ENCODE measurements at regions not wholly inside any gene's neighbourhood (a gene's known extent, or its start where the extent isn't known, plus 50 kb on each side); places are given as distances from the start of the nearest gene placed in this dataset.

GRCh38 chr13:100855151-100855550 lies 180.6 kb upstream of the TMTC4 start:
- Histone ChIP-seq H3K4ac (ENCODE audit: low read depth, low read length) (no peak overlapping the region), H3K27me3 (ENCODE audit: insufficient read depth, low read length) (no peaks in the 10 kb centered on the region), H4K8ac (ENCODE audit: low read depth, low read length) (no peak overlapping the region), H3K18ac (ENCODE audit: low read length) (no peak overlapping the region), H3K9me3 (ENCODE audit: insufficient read depth, low read depth, low read length) (no peaks in the 10 kb centered on the region), H4K12ac (ENCODE audit: low read depth, low read length) (no peak overlapping the region), H2BK12ac (ENCODE audit: low read length) (no peak overlapping the region), H3K27ac (ENCODE audit: low read depth, low read length) (no peak overlapping the region), H4K91ac (ENCODE audit: low read depth, low read length) (no peak overlapping the region), H2BK120ac (ENCODE audit: insufficient read depth, low read length, poor library complexity) (no peak overlapping the region), H3K79me1 (ENCODE audit: low read length) (no peaks in the 10 kb centered on the region), H2BK5ac (ENCODE audit: low read depth, low read length, poor library complexity) (no peak overlapping the region), H3K79me2 (ENCODE audit: control insufficient read depth, insufficient read depth, low read length, poor library complexity) (no peaks in the 10 kb centered on the region), H3K4me2 (ENCODE audit: low read length) (no peak overlapping the region), H3K4me3 (ENCODE audit: low read depth, low read length) (peak overlapping the region; percentile 32), H2AK5ac (ENCODE audit: low read length) (no peak overlapping the region), H3K4me1 (ENCODE audit: control insufficient read depth in 1 of 2, insufficient read depth in 2 of 2, low read length in 2 of 2) (no peaks in the 10 kb centered on the region), H3K14ac (ENCODE audit: low read length) (no peak overlapping the region), H3K23ac (ENCODE audit: low read length) (no peak overlapping the region), H2AFZ (ENCODE audit: insufficient read depth, low read length, poor library complexity) (no peak overlapping the region), H3K36me3 (ENCODE audit: control insufficient read depth in 1 of 2, insufficient read depth in 2 of 2, low read length in 2 of 2) (no peaks in the 10 kb centered on the region), H3K9ac (ENCODE audit: low read length) (no peak overlapping the region)
- no peak for DNase-seq
- no CpG with 5 or more reads among the region's 4 CpGs for WGBS (ENCODE audit: extremely low coverage, insufficient coverage, insufficient read length)

DNA sequence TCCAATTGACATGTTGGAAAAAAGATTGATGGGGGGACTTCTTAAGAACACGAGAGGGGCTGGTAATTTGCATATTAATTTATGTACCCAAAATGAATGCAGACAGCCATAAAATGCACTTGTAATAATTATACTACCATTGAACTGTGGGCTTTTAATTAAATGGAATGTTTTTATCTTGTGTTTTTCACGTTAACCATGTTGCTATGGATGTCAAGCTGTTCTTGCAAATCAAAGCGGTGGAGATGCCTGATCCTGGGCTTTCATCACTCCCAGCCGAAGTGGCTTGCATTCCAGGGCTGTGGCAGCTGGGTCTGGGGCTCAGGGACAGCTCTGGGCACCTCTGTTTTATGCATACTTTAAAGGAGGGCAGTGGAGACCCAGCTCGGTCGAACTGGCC lies 179.4 kb upstream of the TMTC4 start:
- Histone ChIP-seq H3K18ac (ENCODE audit: low read length) (no peak overlapping the region), H3K36me3 (ENCODE audit: control insufficient read depth in 1 of 2, insufficient read depth in 2 of 2, low read length in 2 of 2) (no peaks in the 10 kb centered on the region), H3K23ac (ENCODE audit: low read length) (no peak overlapping the region), H3K79me1 (ENCODE audit: low read length) (no peaks in the 10 kb centered on the region), H2BK12ac (ENCODE audit: low read length) (no peak overlapping the region), H3K14ac (ENCODE audit: low read length) (no peak overlapping the region), H4K12ac (ENCODE audit: low read depth, low read length) (no peak overlapping the region), H3K27me3 (ENCODE audit: insufficient read depth, low read length) (no peaks in the 10 kb centered on the region), H3K4me2 (ENCODE audit: low read length) (no peak overlapping the region), H2AK5ac (ENCODE audit: low read length) (no peak overlapping the region), H3K27ac (ENCODE audit: low read depth, low read length) (no peak overlapping the region), H3K79me2 (ENCODE audit: control insufficient read depth, insufficient read depth, low read length, poor library complexity) (no peaks in the 10 kb centered on the region), H2AFZ (ENCODE audit: insufficient read depth, low read length, poor library complexity) (no peak overlapping the region), H4K8ac (ENCODE audit: low read depth, low read length) (no peak overlapping the region), H4K91ac (ENCODE audit: low read depth, low read length) (no peak overlapping the region), H3K4ac (ENCODE audit: low read depth, low read length) (no peak overlapping the region), H2BK120ac (ENCODE audit: insufficient read depth, low read length, poor library complexity) (no peak overlapping the region), H3K9me3 (ENCODE audit: insufficient read depth, low read depth, low read length) (no peaks in the 10 kb centered on the region), H3K4me1 (ENCODE audit: control insufficient read depth in 1 of 2, insufficient read depth in 2 of 2, low read length in 2 of 2) (no peaks in the 10 kb centered on the region), H3K4me3 (ENCODE audit: low read depth, low read length) (no peak overlapping the region), H3K9ac (ENCODE audit: low read length) (no peak overlapping the region), H2BK5ac (ENCODE audit: low read depth, low read length, poor library complexity) (no peak overlapping the region)
- WGBS (ENCODE audit: extremely low coverage, insufficient coverage, insufficient read length), result no CpG with 5 or more reads among the region's 6 CpGs
- DNase-seq, result no peak

DNA sequence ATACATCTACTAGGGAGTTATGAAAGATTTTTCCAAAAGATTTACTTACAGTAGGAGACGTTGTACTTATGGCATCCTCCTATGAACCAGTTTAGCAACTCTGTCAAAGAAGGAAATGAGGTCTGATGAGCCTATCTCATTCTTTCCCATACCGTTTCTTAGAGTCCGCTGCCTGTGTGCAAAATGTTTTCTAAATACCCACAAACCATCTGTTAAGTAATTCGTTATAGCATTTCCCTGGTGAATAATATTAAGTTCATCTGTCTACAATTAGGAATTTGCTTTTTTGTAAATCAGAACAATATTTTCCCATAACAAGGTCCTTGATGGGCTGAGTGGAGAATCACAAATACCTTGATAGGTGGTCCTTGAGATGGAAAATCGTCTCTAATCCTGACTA lies 178.8 kb upstream of the TMTC4 start:
- no peak overlapping the region for H3K4me3 ChIP-seq (ENCODE audit: low read depth, low read length)
- H2BK5ac ChIP-seq (ENCODE audit: low read depth, low read length, poor library complexity), result no peak overlapping the region
- no peak overlapping the region for H3K14ac ChIP-seq (ENCODE audit: low read length)
- H3K79me2 ChIP-seq (ENCODE audit: control insufficient read depth, insufficient read depth, low read length, poor library complexity), result no peaks in the 10 kb centered on the region
- no peak overlapping the region for H2BK12ac ChIP-seq (ENCODE audit: low read length)
- H3K9ac ChIP-seq (ENCODE audit: low read length), result no peak overlapping the region
- no CpG with 5 or more reads among the region's 5 CpGs for whole genome bisulfite sequencing (ENCODE audit: extremely low coverage, insufficient coverage, insufficient read length)
- no peaks in the 10 kb centered on the region for H3K9me3 ChIP-seq (ENCODE audit: insufficient read depth, low read depth, low read length)
- no peak overlapping the region for H2AK5ac ChIP-seq (ENCODE audit: low read length)
- H4K8ac ChIP-seq (ENCODE audit: low read depth, low read length), result no peak overlapping the region
- H3K4ac ChIP-seq (ENCODE audit: low read depth, low read length), result no peak overlapping the region
- no peak overlapping the region for H4K12ac ChIP-seq (ENCODE audit: low read depth, low read length)
- no peaks in the 10 kb centered on the region for H3K36me3 ChIP-seq (ENCODE audit: control insufficient read depth in 1 of 2, insufficient read depth in 2 of 2, low read length in 2 of 2)
- no peak overlapping the region for H2AFZ ChIP-seq (ENCODE audit: insufficient read depth, low read length, poor library complexity)
- DNase-seq, result peak in 1 of 2 donors; percentile 52
- no peak overlapping the region for H3K27ac ChIP-seq (ENCODE audit: low read depth, low read length)
- no peaks in the 10 kb centered on the region for H3K27me3 ChIP-seq (ENCODE audit: insufficient read depth, low read length)
- H4K91ac ChIP-seq (ENCODE audit: low read depth, low read length), result no peak overlapping the region
- no peaks in the 10 kb centered on the region for H3K79me1 ChIP-seq (ENCODE audit: low read length)
- H3K4me1 ChIP-seq (ENCODE audit: control insufficient read depth in 1 of 2, insufficient read depth in 2 of 2, low read length in 2 of 2), result no peaks in the 10 kb centered on the region
- H3K18ac ChIP-seq (ENCODE audit: low read length), result no peak overlapping the region
- H3K23ac ChIP-seq (ENCODE audit: low read length), result no peak overlapping the region
- H2BK120ac ChIP-seq (ENCODE audit: insufficient read depth, low read length, poor library complexity), result no peak overlapping the region
- H3K4me2 ChIP-seq (ENCODE audit: low read length), result no peak overlapping the region

DNA sequence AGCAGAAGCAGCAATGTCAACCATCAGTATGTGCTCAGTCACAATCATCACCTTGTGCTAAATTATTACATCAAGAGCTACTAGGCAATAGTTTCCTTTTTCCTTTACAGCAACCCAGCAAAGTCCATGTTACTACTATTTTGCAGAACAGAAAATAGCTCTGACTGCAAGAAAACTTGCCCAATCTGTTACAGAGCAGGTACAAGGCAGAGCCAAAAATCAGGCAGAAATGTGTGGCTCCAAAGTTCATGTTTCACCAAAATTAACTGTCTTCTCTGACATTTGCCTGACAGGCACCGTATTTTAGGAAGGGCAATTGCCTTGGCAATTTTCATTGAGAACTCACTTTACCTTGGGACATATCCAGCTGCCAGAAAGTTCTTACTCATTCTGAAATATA lies 177.6 kb upstream of the TMTC4 start:
- H2AFZ ChIP-seq (ENCODE audit: insufficient read depth, low read length, poor library complexity), result no peak overlapping the region
- no peak overlapping the region for H3K4ac ChIP-seq (ENCODE audit: low read depth, low read length)
- no peak overlapping the region for H2AK5ac ChIP-seq (ENCODE audit: low read length)
- no peak overlapping the region for H4K91ac ChIP-seq (ENCODE audit: low read depth, low read length)
- no peaks in the 10 kb centered on the region for H3K9me3 ChIP-seq (ENCODE audit: insufficient read depth, low read depth, low read length)
- H3K14ac ChIP-seq (ENCODE audit: low read length), result no peak overlapping the region
- no peak overlapping the region for H4K8ac ChIP-seq (ENCODE audit: low read depth, low read length)
- no peak overlapping the region for H3K9ac ChIP-seq (ENCODE audit: low read length)
- H3K4me2 ChIP-seq (ENCODE audit: low read length), result no peak overlapping the region
- no peak overlapping the region for H3K4me3 ChIP-seq (ENCODE audit: low read depth, low read length)
- no CpG with 5 or more reads among the region's 1 CpG for WGBS (ENCODE audit: extremely low coverage, insufficient coverage, insufficient read length)
- no peak overlapping the region for H3K27ac ChIP-seq (ENCODE audit: low read depth, low read length)
- no peaks in the 10 kb centered on the region for H3K27me3 ChIP-seq (ENCODE audit: insufficient read depth, low read length)
- no peak overlapping the region for H3K18ac ChIP-seq (ENCODE audit: low read length)
- no peaks in the 10 kb centered on the region for H3K36me3 ChIP-seq (ENCODE audit: control insufficient read depth in 1 of 2, insufficient read depth in 2 of 2, low read length in 2 of 2)
- no peaks in the 10 kb centered on the region for H3K79me2 ChIP-seq (ENCODE audit: control insufficient read depth, insufficient read depth, low read length, poor library complexity)
- no peak overlapping the region for H3K23ac ChIP-seq (ENCODE audit: low read length)
- H4K12ac ChIP-seq (ENCODE audit: low read depth, low read length), result no peak overlapping the region
- no peak for DNase-seq
- no peak overlapping the region for H2BK5ac ChIP-seq (ENCODE audit: low read depth, low read length, poor library complexity)
- no peak overlapping the region for H2BK12ac ChIP-seq (ENCODE audit: low read length)
- no peak overlapping the region for H2BK120ac ChIP-seq (ENCODE audit: insufficient read depth, low read length, poor library complexity)
- H3K4me1 ChIP-seq (ENCODE audit: control insufficient read depth in 1 of 2, insufficient read depth in 2 of 2, low read length in 2 of 2), result no peaks in the 10 kb centered on the region
- H3K79me1 ChIP-seq (ENCODE audit: low read length), result no peaks in the 10 kb centered on the region

All from trophoblast cell (in vitro differentiated cells and primary cell).